Heart left ventricle (tissue), 13 donors: ENCODE measurements at regions not wholly inside any gene's neighbourhood (a gene's known extent, or its start where the extent isn't known, plus 50 kb on each side); places are given as distances from the start of the nearest gene placed in this dataset.
"Not testable (repeated sequence)": the region's sequence is repeated elsewhere in the genome, so short reads cannot be mapped to it uniquely, and the experiment has no call there.

Experiments
- CTCF ChIP-seq, 12 donors: fragments of 200-600 bp; sonication (generic) in 4 of 12; IDR thresholded peaks; one replicate each; pipeline versions ENCODE4 v1.5.0 to v1.8.0; 2018 to 2022; ENCODE audit warnings: antibody characterized with exemption in 12 of 12, mild to moderate bottlenecking in 5 of 12
- POLR2A ChIP-seq, 2 donors: fragments of 450-650 bp; IDR thresholded peaks; one replicate each; pipeline ENCODE4 v1.6.1; 2017; ENCODE audit warnings: antibody characterized with exemption in 2 of 2, mild to moderate bottlenecking in 2 of 2, moderate library complexity in 2 of 2
- donor health status: ischemic (EF 13 %, LVEDD 7.1; RV severe dilation, severe dysfunction).
- donor health status: DM: no; HTN: yes; CAD: no.
- donor health status: DM: no; HTN: no; CAD: no.
- donor health status: ischemic (EF 25% LVEDD 6.9; RV normal size, moderate dysfunction).
- donor health status: ischemic (EF 25% LVEDD 5.7; RV mildly dilated, moderate dysfunction).
- donor health status: ischemic (EF 35%, LVEDD 5.7; RV mildly dilated, moderate dysfunction).
- donor health status: nonischemic (EF 11% LVEDD 7.7; RV severe dilation, severe dysfunction).
- donor health status: DM: yes; HTN: yes; CAD: no.
- donor health status: PGD.
- donor health status: ischemic (EF 29% LVEDD 5.4; RV normal size, mild dysfunction).
- donor health status: nonischemic (EF 23%, LVEDD 6.1; RV moderate dilation, normal function).

- TF ChIP-seq CTCF, POLR2A (IDR thresholded peaks at IDR 0.05): not testable (repeated sequence)
These were observed 79.4 kb downstream of the TRIM43 start for GRCh38 chr2:95671171-95671570.
